ENCODE measurements at regions not wholly inside any gene's neighbourhood (a gene's known extent, or its start where the extent isn't known, plus 50 kb on each side); places are given as distances from the start of the nearest gene placed in this dataset.
"Not testable (repeated sequence)": the region's sequence is repeated elsewhere in the genome, so short reads cannot be mapped to it uniquely, and the experiment has no call there.

- no peaks in the 10 kb centered on the region for H3K36me3 ChIP-seq (ENCODE audit: control insufficient read depth in 2 of 2, insufficient read depth in 2 of 2, low read length in 1 of 2)
- H3K4me1 ChIP-seq (ENCODE audit: control insufficient read depth in 2 of 2, insufficient read depth in 2 of 2, low read length in 2 of 2) = no peaks in the 10 kb centered on the region
- H3K27ac ChIP-seq (ENCODE audit: low read depth in 1 of 2, low read length in 1 of 2) = no peak overlapping the region
- DNase-seq (ENCODE audit: low read depth in 6 of 9, low spot score in 9 of 9) = no peak
- no peak overlapping the region for H3K4me3 ChIP-seq (ENCODE audit: low read length in 2 of 2)
- H3K27me3 ChIP-seq (ENCODE audit: control insufficient read depth in 2 of 2, insufficient read depth in 1 of 2, low read length in 1 of 2) = no peaks in the 10 kb centered on the region
- peaks cover 0 to 7% of the 10 kb centered on the region in 2 donors for H3K9me3 ChIP-seq (ENCODE audit: control insufficient read depth in 2 of 2, insufficient read depth in 1 of 2, low read length in 1 of 2)
Observed at GRCh38 chr3:103189941-103190340, 755.1 kb downstream of the ZPLD1 start.

DNA sequence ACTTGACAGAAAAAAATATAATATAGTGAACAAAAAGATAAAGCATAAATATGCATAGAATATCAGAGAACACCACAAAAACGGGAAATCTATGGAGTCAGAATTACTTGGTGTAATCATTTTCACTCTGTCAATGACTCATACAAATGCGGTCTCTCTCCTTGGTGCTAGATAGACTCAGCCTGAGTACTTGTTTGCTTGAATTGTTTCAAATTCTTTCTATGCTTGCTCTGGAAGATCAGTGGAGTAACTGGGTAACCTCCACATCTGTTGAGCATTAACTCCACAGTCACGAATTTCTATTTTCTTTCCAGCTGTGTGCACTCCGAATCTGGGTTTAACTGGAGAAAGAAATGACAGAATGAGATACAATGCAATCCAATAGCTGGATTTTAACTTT lies 760.4 kb downstream of the ZPLD1 start:
- peaks cover 0 to 3% of the 10 kb centered on the region in 2 donors for H3K9me3 ChIP-seq (ENCODE audit: control insufficient read depth in 2 of 2, insufficient read depth in 1 of 2, low read length in 1 of 2)
- H3K27ac ChIP-seq (ENCODE audit: low read depth in 1 of 2, low read length in 1 of 2) = no peak overlapping the region
- DNase-seq (ENCODE audit: low read depth in 6 of 9, low spot score in 9 of 9) = no peak
- no peaks in the 10 kb centered on the region for H3K4me1 ChIP-seq (ENCODE audit: control insufficient read depth in 2 of 2, insufficient read depth in 2 of 2, low read length in 2 of 2)
- H3K27me3 ChIP-seq (ENCODE audit: control insufficient read depth in 2 of 2, insufficient read depth in 1 of 2, low read length in 1 of 2) = no peaks in the 10 kb centered on the region
- H3K36me3 ChIP-seq (ENCODE audit: control insufficient read depth in 2 of 2, insufficient read depth in 2 of 2, low read length in 1 of 2) = no peaks in the 10 kb centered on the region
- no peak overlapping the region for H3K4me3 ChIP-seq (ENCODE audit: low read length in 2 of 2)
- 89% methylated on average over 4 of the region's 4 CpGs for WGBS

DNA sequence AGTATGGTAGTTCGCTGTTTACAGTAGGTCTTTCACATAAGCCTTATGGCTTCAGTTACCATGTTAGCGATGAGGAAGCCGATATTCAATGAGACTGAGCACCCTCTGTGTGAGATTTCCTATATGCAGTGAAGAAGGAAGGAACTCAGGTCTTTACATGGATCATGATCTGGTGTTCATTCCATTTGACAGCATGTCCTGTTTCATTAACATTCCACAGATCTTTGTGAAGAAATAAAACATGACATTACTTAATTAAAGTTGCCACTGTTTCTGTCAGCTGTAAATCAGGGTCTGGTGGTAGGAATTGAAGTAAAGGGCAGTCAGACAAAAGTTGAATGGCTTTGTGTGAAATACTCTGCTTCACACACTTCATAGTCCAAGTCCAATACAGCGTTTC lies 768.6 kb downstream of the ZPLD1 start:
- Histone ChIP-seq H3K27ac (ENCODE audit: low read depth in 1 of 2, low read length in 1 of 2) (no peak overlapping the region), H3K36me3 (ENCODE audit: control insufficient read depth in 2 of 2, insufficient read depth in 2 of 2, low read length in 1 of 2) (no peaks in the 10 kb centered on the region), H3K4me1 (ENCODE audit: control insufficient read depth in 2 of 2, insufficient read depth in 2 of 2, low read length in 2 of 2) (no peaks in the 10 kb centered on the region), H3K27me3 (ENCODE audit: control insufficient read depth in 2 of 2, insufficient read depth in 1 of 2, low read length in 1 of 2) (no peaks in the 10 kb centered on the region), H3K9me3 (ENCODE audit: control insufficient read depth in 2 of 2, insufficient read depth in 1 of 2, low read length in 1 of 2) (no peaks in the 10 kb centered on the region), H3K4me3 (ENCODE audit: low read length in 2 of 2) (no peak overlapping the region)
- DNase-seq (ENCODE audit: low read depth in 6 of 9, low spot score in 9 of 9) = no peak
- 96% methylated on average over 4 of the region's 4 CpGs for WGBS

GRCh38 chr3:103210583-103210982 lies 775.8 kb downstream of the ZPLD1 start:
- no peaks in the 10 kb centered on the region for H3K4me1 ChIP-seq (ENCODE audit: control insufficient read depth in 2 of 2, insufficient read depth in 2 of 2, low read length in 2 of 2)
- H3K36me3 ChIP-seq (ENCODE audit: control insufficient read depth in 2 of 2, insufficient read depth in 2 of 2, low read length in 1 of 2) = no peaks in the 10 kb centered on the region
- H3K27me3 ChIP-seq (ENCODE audit: control insufficient read depth in 2 of 2, insufficient read depth in 1 of 2, low read length in 1 of 2) = no peaks in the 10 kb centered on the region
- no peak overlapping the region for H3K27ac ChIP-seq (ENCODE audit: low read depth in 1 of 2, low read length in 1 of 2)
- no peak for DNase-seq (ENCODE audit: low read depth in 6 of 9, low spot score in 9 of 9)
- peaks cover 0 to 3% of the 10 kb centered on the region in 2 donors for H3K9me3 ChIP-seq (ENCODE audit: control insufficient read depth in 2 of 2, insufficient read depth in 1 of 2, low read length in 1 of 2)
- WGBS = 45% methylated on average over 7 of the region's 7 CpGs
- no peak overlapping the region for H3K4me3 ChIP-seq (ENCODE audit: low read length in 2 of 2)

DNA sequence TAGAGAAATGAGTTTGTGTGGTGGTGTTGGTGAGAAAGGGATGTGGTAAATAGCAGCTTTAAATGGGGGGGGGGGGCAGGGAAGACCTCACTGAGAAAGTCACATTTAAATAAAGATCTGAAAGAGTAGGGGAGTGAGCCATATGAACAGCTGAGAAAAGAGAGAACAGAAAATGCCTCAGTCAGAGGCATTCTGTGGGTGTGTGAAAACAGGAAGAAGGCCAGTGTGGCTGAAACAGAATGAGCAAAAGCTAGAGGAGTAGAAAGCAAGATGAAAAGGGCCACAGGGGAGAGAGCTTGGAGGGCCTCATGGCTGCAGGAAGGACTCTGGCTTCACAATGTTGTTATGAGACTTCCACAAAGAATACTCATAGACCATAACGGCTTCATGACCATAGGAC lies 783.3 kb downstream of the ZPLD1 start:
- no peaks in the 10 kb centered on the region for H3K9me3 ChIP-seq (ENCODE audit: control insufficient read depth in 2 of 2, insufficient read depth in 1 of 2, low read length in 1 of 2)
- 55% methylated on average over 1 of the region's 1 CpG for WGBS
- H3K4me1 ChIP-seq (ENCODE audit: control insufficient read depth in 2 of 2, insufficient read depth in 2 of 2, low read length in 2 of 2) = no peaks in the 10 kb centered on the region
- no peak overlapping the region for H3K27ac ChIP-seq (ENCODE audit: low read depth in 1 of 2, low read length in 1 of 2)
- no peak for DNase-seq (ENCODE audit: low read depth in 6 of 9, low spot score in 9 of 9)
- no peaks in the 10 kb centered on the region for H3K27me3 ChIP-seq (ENCODE audit: control insufficient read depth in 2 of 2, insufficient read depth in 1 of 2, low read length in 1 of 2)
- no peaks in the 10 kb centered on the region for H3K36me3 ChIP-seq (ENCODE audit: control insufficient read depth in 2 of 2, insufficient read depth in 2 of 2, low read length in 1 of 2)
- no peak overlapping the region for H3K4me3 ChIP-seq (ENCODE audit: low read length in 2 of 2)

- no peaks in the 10 kb centered on the region for H3K9me3 ChIP-seq (ENCODE audit: control insufficient read depth in 2 of 2, insufficient read depth in 1 of 2, low read length in 1 of 2)
- no peak overlapping the region for H3K27ac ChIP-seq (ENCODE audit: low read depth in 1 of 2, low read length in 1 of 2)
- 95% methylated on average over 1 of the region's 1 CpG for WGBS
- no peak overlapping the region for H3K4me3 ChIP-seq (ENCODE audit: low read length in 2 of 2)
- no peaks in the 10 kb centered on the region for H3K4me1 ChIP-seq (ENCODE audit: control insufficient read depth in 2 of 2, insufficient read depth in 2 of 2, low read length in 2 of 2)
- no peaks in the 10 kb centered on the region for H3K36me3 ChIP-seq (ENCODE audit: control insufficient read depth in 2 of 2, insufficient read depth in 2 of 2, low read length in 1 of 2)
- H3K27me3 ChIP-seq (ENCODE audit: control insufficient read depth in 2 of 2, insufficient read depth in 1 of 2, low read length in 1 of 2) = no peaks in the 10 kb centered on the region
- no peak for DNase-seq (ENCODE audit: low read depth in 6 of 9, low spot score in 9 of 9)
Observed at GRCh38 chr3:103218793-103219192, 784.0 kb downstream of the ZPLD1 start.

- Histone ChIP-seq H3K4me1 (ENCODE audit: control insufficient read depth in 2 of 2, insufficient read depth in 2 of 2, low read length in 2 of 2) (no peaks in the 10 kb centered on the region), H3K4me3 (ENCODE audit: low read length in 2 of 2) (no peak overlapping the region), H3K27ac (ENCODE audit: low read depth in 1 of 2, low read length in 1 of 2) (no peak overlapping the region), H3K36me3 (ENCODE audit: control insufficient read depth in 2 of 2, insufficient read depth in 2 of 2, low read length in 1 of 2) (no peaks in the 10 kb centered on the region), H3K27me3 (ENCODE audit: control insufficient read depth in 2 of 2, insufficient read depth in 1 of 2, low read length in 1 of 2) (no peaks in the 10 kb centered on the region), H3K9me3 (ENCODE audit: control insufficient read depth in 2 of 2, insufficient read depth in 1 of 2, low read length in 1 of 2) (no peaks in the 10 kb centered on the region)
- WGBS = 92% methylated on average over 4 of the region's 4 CpGs
- DNase-seq (ENCODE audit: low read depth in 6 of 9, low spot score in 9 of 9) = no peak
Observed at GRCh38 chr3:103227651-103228050, 792.8 kb downstream of the ZPLD1 start.

- no peak for DNase-seq (ENCODE audit: low read depth in 6 of 9, low spot score in 9 of 9)
- no peak overlapping the region for H3K4me3 ChIP-seq (ENCODE audit: low read length in 2 of 2)
- no peaks in the 10 kb centered on the region for H3K36me3 ChIP-seq (ENCODE audit: control insufficient read depth in 2 of 2, insufficient read depth in 2 of 2, low read length in 1 of 2)
- no peaks in the 10 kb centered on the region for H3K4me1 ChIP-seq (ENCODE audit: control insufficient read depth in 2 of 2, insufficient read depth in 2 of 2, low read length in 2 of 2)
- no peaks in the 10 kb centered on the region for H3K9me3 ChIP-seq (ENCODE audit: control insufficient read depth in 2 of 2, insufficient read depth in 1 of 2, low read length in 1 of 2)
- H3K27me3 ChIP-seq (ENCODE audit: control insufficient read depth in 2 of 2, insufficient read depth in 1 of 2, low read length in 1 of 2) = no peaks in the 10 kb centered on the region
- no peak overlapping the region for H3K27ac ChIP-seq (ENCODE audit: low read depth in 1 of 2, low read length in 1 of 2)
Observed at GRCh38 chr3:103247459-103247858, 812.6 kb downstream of the ZPLD1 start.

DNA sequence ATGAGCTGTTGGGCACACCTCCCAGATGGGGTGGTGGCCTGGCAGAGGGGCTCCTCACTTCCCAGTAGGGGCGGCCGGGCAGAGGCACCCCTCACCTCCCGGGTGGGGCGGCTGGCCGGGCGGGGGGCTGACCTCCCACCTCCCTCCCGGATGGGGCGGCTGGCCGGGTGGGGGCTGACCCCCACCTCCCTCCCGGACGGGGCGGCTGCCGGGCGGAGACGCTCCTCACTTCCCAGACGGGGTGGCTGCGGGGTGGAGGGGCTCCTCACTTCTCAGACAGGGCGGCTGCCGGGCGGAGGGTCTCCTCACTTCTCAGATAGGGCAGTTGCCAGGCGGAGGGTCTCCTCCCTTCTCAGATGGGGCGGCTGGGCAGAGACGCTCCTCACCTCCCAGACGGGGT lies 820.0 kb downstream of the ZPLD1 start:
- H3K4me3 ChIP-seq (ENCODE audit: low read length in 2 of 2); H3K27me3 ChIP-seq (ENCODE audit: control insufficient read depth in 2 of 2, insufficient read depth in 1 of 2, low read length in 1 of 2); H3K4me1 ChIP-seq (ENCODE audit: control insufficient read depth in 2 of 2, insufficient read depth in 2 of 2, low read length in 2 of 2); H3K36me3 ChIP-seq (ENCODE audit: control insufficient read depth in 2 of 2, insufficient read depth in 2 of 2, low read length in 1 of 2); DNase-seq (ENCODE audit: low read depth in 6 of 9, low spot score in 9 of 9); H3K27ac ChIP-seq (ENCODE audit: low read depth in 1 of 2, low read length in 1 of 2); H3K9me3 ChIP-seq (ENCODE audit: control insufficient read depth in 2 of 2, insufficient read depth in 1 of 2, low read length in 1 of 2): not testable (repeated sequence)
- 94% methylated on average over 21 of the region's 24 CpGs for WGBS

GRCh38 chr3:103269287-103269686 lies 834.5 kb downstream of the ZPLD1 start:
- no peak overlapping the region for H3K27ac ChIP-seq (ENCODE audit: low read depth in 1 of 2, low read length in 1 of 2)
- no peak for DNase-seq (ENCODE audit: low read depth in 6 of 9, low spot score in 9 of 9)
- no peaks in the 10 kb centered on the region for H3K4me1 ChIP-seq (ENCODE audit: control insufficient read depth in 2 of 2, insufficient read depth in 2 of 2, low read length in 2 of 2)
- no peaks in the 10 kb centered on the region for H3K36me3 ChIP-seq (ENCODE audit: control insufficient read depth in 2 of 2, insufficient read depth in 2 of 2, low read length in 1 of 2)
- no peaks in the 10 kb centered on the region for H3K27me3 ChIP-seq (ENCODE audit: control insufficient read depth in 2 of 2, insufficient read depth in 1 of 2, low read length in 1 of 2)
- H3K4me3 ChIP-seq (ENCODE audit: low read length in 2 of 2) = no peak overlapping the region
- peaks cover 0 to 11% of the 10 kb centered on the region in 2 donors for H3K9me3 ChIP-seq (ENCODE audit: control insufficient read depth in 2 of 2, insufficient read depth in 1 of 2, low read length in 1 of 2)
